GM12878 (cell line): ENCODE measurements at regions not wholly inside any gene's neighbourhood (a gene's known extent, or its start where the extent isn't known, plus 50 kb on each side); places are given as distances from the start of the nearest gene placed in this dataset.

Experiments used
- EGR1 ChIP-seq, 2 experiments: IDR thresholded peaks; 1 replicate in 1 of 2; 2 replicates in 1 of 2; pipeline ENCODE4 v1.6.1; 2011 to 2012; ENCODE audit warnings: low read depth in 2 of 2, low read length in 2 of 2, borderline replicate concordance in 1 of 2, mild to moderate bottlenecking in 1 of 2, moderate library complexity in 1 of 2
- EP300 ChIP-seq, 2 experiments: fragments of 150-350 bp in 1 of 2; IDR thresholded peaks; 2 replicates each; pipeline ENCODE4 v1.6.1; 2011 to 2012; ENCODE audit warnings: low read depth in 2 of 2, low read length in 2 of 2, borderline replicate concordance in 1 of 2, improper control_type of control experiment in 1 of 2, inconsistent platforms in 1 of 2; ENCODE audit not compliant: control insufficient read depth in 1 of 2
- HDAC2 ChIP-seq: fragments of 200-600 bp; sonication (generic); IDR thresholded peaks from 2 replicates; pipeline ENCODE4 v1.6.1; 2017
- IRF5 ChIP-seq: fragments of 450-650 bp; IDR thresholded peaks from 2 replicates; pipeline ENCODE4 v1.6.1; 2017; ENCODE audit warnings: borderline replicate concordance
- TCF7 ChIP-seq: IDR thresholded peaks from 2 replicates; pipeline ENCODE4 v1.6.1; 2014; ENCODE audit warnings: antibody characterized with exemption, borderline replicate concordance
- TF ChIP-seq, protein P1 (sequence below): fragments of 450-650 bp; IDR thresholded peaks from 2 replicates; pipeline ENCODE4 v1.6.1; 2016; ENCODE audit warnings: mild to moderate bottlenecking

- TF ChIP-seq IRF5 (no peak), TCF7 (no peak), HDAC2 (no peak), EGR1 (IDR thresholded peaks at IDR 0.05; ENCODE audit: borderline replicate concordance in 1 of 2, low read depth in 2 of 2, low read length in 2 of 2) (no peak), EP300 (IDR thresholded peaks at IDR 0.05; ENCODE audit: borderline replicate concordance in 1 of 2, control insufficient read depth in 1 of 2, low read depth in 2 of 2, low read length in 2 of 2) (no peak)
- TF ChIP-seq, protein P1, sequence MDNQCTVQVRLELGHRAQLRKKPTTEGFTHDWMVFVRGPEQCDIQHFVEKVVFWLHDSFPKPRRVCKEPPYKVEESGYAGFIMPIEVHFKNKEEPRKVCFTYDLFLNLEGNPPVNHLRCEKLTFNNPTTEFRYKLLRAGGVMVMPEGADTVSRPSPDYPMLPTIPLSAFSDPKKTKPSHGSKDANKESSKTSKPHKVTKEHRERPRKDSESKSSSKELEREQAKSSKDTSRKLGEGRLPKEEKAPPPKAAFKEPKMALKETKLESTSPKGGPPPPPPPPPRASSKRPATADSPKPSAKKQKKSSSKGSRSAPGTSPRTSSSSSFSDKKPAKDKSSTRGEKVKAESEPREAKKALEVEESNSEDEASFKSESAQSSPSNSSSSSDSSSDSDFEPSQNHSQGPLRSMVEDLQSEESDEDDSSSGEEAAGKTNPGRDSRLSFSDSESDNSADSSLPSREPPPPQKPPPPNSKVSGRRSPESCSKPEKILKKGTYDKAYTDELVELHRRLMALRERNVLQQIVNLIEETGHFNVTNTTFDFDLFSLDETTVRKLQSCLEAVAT = no peak
Measured at GRCh38 chr14:97713023-97713422, 915.8 kb downstream of the VRK1 start.
